SKM-1 (cell line): ENCODE measurements at regions not wholly inside any gene's neighbourhood (a gene's known extent, or its start where the extent isn't known, plus 50 kb on each side); places are given as distances from the start of the nearest gene placed in this dataset.
A peak's percentile ranks its signal among the peaks of the same experiment; 100 is the strongest.

Experiments used
- DNase-seq: peaks from one replicate; lab custom pipeline; 2025; ENCODE audit not compliant: unreplicated experiment; lab: John Stamatoyannopoulos, UW

GRCh38 chr5:171625646-171626045, 160.0 kb upstream of the SMIM23 start:
- DNase-seq, result no peak

- no peak for DNase-seq
These were observed 157.5 kb upstream of the SMIM23 start for GRCh38 chr5:171627936-171628632.

- DNase-seq, result no peak
These were observed 157.0 kb upstream of the SMIM23 start for GRCh38 chr5:171628633-171628974.

GRCh38 chr5:171629221-171629620, 156.4 kb upstream of the SMIM23 start:
- no peak for DNase-seq

- DNase-seq, result no peak
These were observed 155.8 kb upstream of the SMIM23 start for GRCh38 chr5:171629628-171630349.

GRCh38 chr5:171630350-171631065, 155.1 kb upstream of the SMIM23 start:
- no peak for DNase-seq

- no peak for DNase-seq
These were observed 153.0 kb upstream of the SMIM23 start for GRCh38 chr5:171632616-171633015.

GRCh38 chr5:171633776-171634470, 151.7 kb upstream of the SMIM23 start:
- DNase-seq, result peak; percentile 94

GRCh38 chr5:171634511-171634910, 151.1 kb upstream of the SMIM23 start:
- no peak for DNase-seq

GRCh38 chr5:171635028-171635427, 150.6 kb upstream of the SMIM23 start:
- no peak for DNase-seq

GRCh38 chr5:171635561-171636245, 149.9 kb upstream of the SMIM23 start:
- DNase-seq, result no peak

- no peak for DNase-seq
These were observed 147.8 kb upstream of the SMIM23 start for GRCh38 chr5:171637811-171638210.

- no peak for DNase-seq
These were observed 146.4 kb upstream of the SMIM23 start for GRCh38 chr5:171639205-171639621.

GRCh38 chr5:171639966-171640365, 145.7 kb upstream of the SMIM23 start:
- no peak for DNase-seq

GRCh38 chr5:171640480-171640879, 145.1 kb upstream of the SMIM23 start:
- DNase-seq, result no peak

GRCh38 chr5:171641891-171642290, 143.7 kb upstream of the SMIM23 start:
- no peak for DNase-seq

- DNase-seq, result no peak
These were observed 142.7 kb upstream of the SMIM23 start for GRCh38 chr5:171642894-171643293.

GRCh38 chr5:171644536-171644935, 141.1 kb upstream of the SMIM23 start:
- DNase-seq, result no peak

GRCh38 chr5:171646102-171647042, 139.2 kb upstream of the SMIM23 start:
- DNase-seq, result no peak
